Suprapubic skin (tissue), 4 donors: ENCODE measurements at regions not wholly inside any gene's neighbourhood (a gene's known extent, or its start where the extent isn't known, plus 50 kb on each side); places are given as distances from the start of the nearest gene placed in this dataset.

Experiments
- DNase-seq, 2 donors: peaks; one replicate each; pipeline ENCODE4 v3.0.0-alpha.2; 2019; ENCODE audit warnings: low spot score in 2 of 2
- H3K27ac ChIP-seq: fragments of 200-600 bp; sonication (generic); one replicate; pipeline ENCODE4 v1.5.1; 2019
- H3K27me3 ChIP-seq: fragments of 200-600 bp; sonication (generic); one replicate; pipeline ENCODE4 v1.5.1; 2019
- H3K36me3 ChIP-seq: fragments of 200-600 bp; sonication (generic); one replicate; pipeline ENCODE4 v1.5.1; 2019
- H3K4me1 ChIP-seq: fragments of 200-600 bp; sonication (generic); one replicate; pipeline ENCODE4 v1.5.1; 2019
- H3K4me3 ChIP-seq: fragments of 200-600 bp; sonication (generic); one replicate; pipeline ENCODE4 v1.5.1; 2019; ENCODE audit warnings: mild to moderate bottlenecking
- H3K9me3 ChIP-seq: fragments of 200-600 bp; sonication (generic); one replicate; pipeline ENCODE4 v1.5.1; 2019
- EP300 ChIP-seq: sonication (generic); formaldehyde crosslinking; IDR thresholded peaks from one replicate; pipeline ENCODE4 v1.6.1; 2017; ENCODE audit warnings: antibody characterized with exemption
- POLR2A ChIP-seq, 2 donors: fragments of 450-650 bp; IDR thresholded peaks; one replicate each; pipeline ENCODE4 v1.6.1; 2017; ENCODE audit warnings: antibody characterized with exemption in 2 of 2, mild to moderate bottlenecking in 2 of 2, moderate library complexity in 2 of 2
- POLR2AphosphoS5 ChIP-seq, 3 donors: sonication (generic); formaldehyde crosslinking; IDR thresholded peaks; one replicate each; pipeline ENCODE4 v1.6.1; 2017; ENCODE audit warnings: antibody characterized with exemption in 3 of 3
- WGBS: methylation state at CpG from one replicate; pipeline ENCODE4 v1.1.5; 2018; 5-methylcytosine and 5-hydroxymethylcytosine counted together
- TF ChIP-seq, protein P1 (sequence below), 2 donors: fragments of 200-600 bp in 1 of 2; fragments of 450-650 bp in 1 of 2; sonication (generic) in 1 of 2; IDR thresholded peaks; one replicate each; pipeline ENCODE4 v1.5.1; 2016 to 2019; ENCODE audit warnings: antibody characterized with exemption in 2 of 2, mild to moderate bottlenecking in 1 of 2, moderate library complexity in 1 of 2

DNA sequence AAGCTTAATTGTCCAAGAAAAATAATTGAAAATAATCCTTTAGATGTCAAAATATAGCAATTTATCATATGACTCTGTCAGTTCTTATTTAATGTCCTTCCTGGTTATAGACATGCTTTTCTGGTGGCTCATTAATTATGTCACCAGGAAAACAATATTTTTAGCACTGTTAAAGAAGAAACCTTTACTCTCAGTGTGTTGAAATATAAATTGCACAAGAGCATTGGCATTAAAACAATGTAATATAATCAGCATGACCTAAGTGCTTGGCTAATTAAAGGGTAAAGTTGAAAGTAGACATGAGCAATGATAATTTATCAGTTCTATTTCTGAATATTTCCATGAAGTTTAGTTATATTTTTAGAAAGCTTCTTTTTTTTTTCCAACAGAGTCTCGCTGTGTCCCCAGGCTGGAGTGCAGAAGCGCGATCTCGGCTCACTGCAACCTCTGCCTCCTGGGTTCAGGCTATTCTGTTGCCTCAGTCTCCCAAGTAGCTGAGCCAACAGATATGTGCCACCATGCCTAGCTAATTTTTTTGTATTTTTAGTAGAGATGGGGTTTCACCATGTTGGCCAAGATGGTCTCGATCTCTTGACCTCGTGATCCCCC lies 232.3 kb downstream of the JRKL start:
- Histone ChIP-seq H3K27me3 (no peaks in the 10 kb centered on the region), H3K9me3 (peaks cover 5% of the 10 kb centered on the region), H3K27ac (no peak overlapping the region), H3K4me3 (no peak overlapping the region), H3K36me3 (no peaks in the 10 kb centered on the region), H3K4me1 (no peaks in the 10 kb centered on the region)
- TF ChIP-seq EP300 (no peak), POLR2A (IDR thresholded peaks at IDR 0.05) (no peak), POLR2AphosphoS5 (IDR thresholded peaks at IDR 0.05) (no peak)
- TF ChIP-seq, protein P1, sequence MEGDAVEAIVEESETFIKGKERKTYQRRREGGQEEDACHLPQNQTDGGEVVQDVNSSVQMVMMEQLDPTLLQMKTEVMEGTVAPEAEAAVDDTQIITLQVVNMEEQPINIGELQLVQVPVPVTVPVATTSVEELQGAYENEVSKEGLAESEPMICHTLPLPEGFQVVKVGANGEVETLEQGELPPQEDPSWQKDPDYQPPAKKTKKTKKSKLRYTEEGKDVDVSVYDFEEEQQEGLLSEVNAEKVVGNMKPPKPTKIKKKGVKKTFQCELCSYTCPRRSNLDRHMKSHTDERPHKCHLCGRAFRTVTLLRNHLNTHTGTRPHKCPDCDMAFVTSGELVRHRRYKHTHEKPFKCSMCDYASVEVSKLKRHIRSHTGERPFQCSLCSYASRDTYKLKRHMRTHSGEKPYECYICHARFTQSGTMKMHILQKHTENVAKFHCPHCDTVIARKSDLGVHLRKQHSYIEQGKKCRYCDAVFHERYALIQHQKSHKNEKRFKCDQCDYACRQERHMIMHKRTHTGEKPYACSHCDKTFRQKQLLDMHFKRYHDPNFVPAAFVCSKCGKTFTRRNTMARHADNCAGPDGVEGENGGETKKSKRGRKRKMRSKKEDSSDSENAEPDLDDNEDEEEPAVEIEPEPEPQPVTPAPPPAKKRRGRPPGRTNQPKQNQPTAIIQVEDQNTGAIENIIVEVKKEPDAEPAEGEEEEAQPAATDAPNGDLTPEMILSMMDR (IDR thresholded peaks at IDR 0.05): no peak
- DNase-seq: no peak
- WGBS: 91% methylated on average over 6 of the region's 6 CpGs

DNA sequence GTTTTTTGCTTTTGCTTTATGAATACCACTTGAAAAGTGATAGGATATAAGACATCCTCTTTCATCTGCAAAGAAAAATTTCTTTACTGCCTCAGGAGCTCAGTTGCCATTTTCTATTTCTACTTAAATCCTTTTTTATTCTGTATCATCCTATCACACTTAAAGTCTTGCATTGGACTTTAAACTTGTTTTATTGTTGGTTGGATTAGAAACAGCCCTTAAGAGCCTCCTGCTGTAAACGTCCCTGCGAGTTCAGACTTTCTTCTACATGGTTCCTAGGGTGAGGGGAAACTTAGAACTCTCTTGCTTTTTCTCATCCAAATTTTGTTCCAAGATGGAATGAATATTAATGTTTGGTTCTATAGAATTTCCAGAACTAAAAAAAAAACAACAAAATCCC lies 234.3 kb downstream of the JRKL start:
- WGBS: 55% methylated on average over 2 of the region's 2 CpGs
- Histone ChIP-seq H3K4me1 (no peaks in the 10 kb centered on the region), H3K4me3 (no peak overlapping the region), H3K27ac (no peak overlapping the region), H3K27me3 (no peaks in the 10 kb centered on the region), H3K9me3 (peaks cover 5% of the 10 kb centered on the region), H3K36me3 (no peaks in the 10 kb centered on the region)
- DNase-seq: no peak
- TF ChIP-seq, protein P1 (IDR thresholded peaks at IDR 0.05): no peak
- no peak for TF ChIP-seq POLR2AphosphoS5 (IDR thresholded peaks at IDR 0.05)
- no peak for TF ChIP-seq EP300

DNA sequence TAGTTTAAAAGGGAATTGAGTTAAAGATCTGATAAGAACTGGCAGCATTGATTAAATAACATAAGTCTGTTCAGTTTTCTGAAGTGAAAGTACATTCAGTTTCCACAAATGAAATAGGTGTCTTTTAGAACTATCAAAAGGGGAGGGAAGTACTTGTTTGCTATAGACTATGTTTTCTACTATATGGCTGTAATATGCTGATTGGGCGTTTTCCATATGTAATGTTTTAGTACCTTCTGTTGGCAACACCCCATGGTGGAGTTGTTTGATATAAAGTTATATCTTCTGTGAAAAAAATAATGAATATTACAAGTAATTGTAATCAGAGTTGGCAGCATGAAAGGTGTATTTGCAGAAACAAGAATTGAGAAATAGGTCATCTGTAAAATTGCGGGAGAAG lies 237.6 kb downstream of the JRKL start:
- TF ChIP-seq EP300: no peak
- TF ChIP-seq POLR2A (IDR thresholded peaks at IDR 0.05): no peak
- TF ChIP-seq POLR2AphosphoS5 (IDR thresholded peaks at IDR 0.05): no peak
- TF ChIP-seq, protein P1 (IDR thresholded peaks at IDR 0.05): no peak
- peaks cover 5% of the 10 kb centered on the region for H3K9me3 ChIP-seq
- 83% methylated on average over 2 of the region's 2 CpGs for WGBS

DNA sequence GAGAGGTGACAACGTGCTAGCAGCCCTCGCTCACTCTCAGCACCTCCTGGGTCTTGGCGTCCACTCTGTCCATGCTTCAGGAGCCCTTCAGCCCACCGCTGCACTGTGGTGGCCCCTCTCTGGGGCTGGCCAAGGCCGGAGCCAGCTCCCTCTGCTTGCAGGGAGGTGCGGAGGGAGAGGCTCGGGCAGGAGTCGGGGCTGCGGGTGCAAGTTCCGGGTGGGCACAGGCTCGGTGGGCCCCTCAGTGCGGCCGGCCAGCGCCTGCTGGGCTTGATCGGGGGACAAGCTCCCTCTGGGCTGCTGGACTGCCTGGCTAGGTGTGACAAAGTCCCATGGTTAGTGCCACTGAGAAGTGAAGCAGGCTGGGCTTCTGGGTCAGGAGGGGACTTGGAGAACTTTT lies 245.8 kb downstream of the JRKL start:
- no peaks in the 10 kb centered on the region for H3K4me1 ChIP-seq
- H3K27me3 ChIP-seq: no peaks in the 10 kb centered on the region
- H3K27ac ChIP-seq: no peak overlapping the region
- no peak for DNase-seq
- no peaks in the 10 kb centered on the region for H3K9me3 ChIP-seq
- no peak overlapping the region for H3K4me3 ChIP-seq
- TF ChIP-seq, protein P1 (IDR thresholded peaks at IDR 0.05): no peak
- no peak for TF ChIP-seq POLR2AphosphoS5 (IDR thresholded peaks at IDR 0.05)
- no peak for TF ChIP-seq POLR2A (IDR thresholded peaks at IDR 0.05)
- no peak for TF ChIP-seq EP300
- WGBS: 98% methylated on average over 11 of the region's 15 CpGs
- H3K36me3 ChIP-seq: no peaks in the 10 kb centered on the region

More for the DNA sequence above, 237.6 kb downstream of the JRKL start:
- H3K27ac ChIP-seq: no peak overlapping the region
- no peak for DNase-seq
- H3K36me3 ChIP-seq: no peaks in the 10 kb centered on the region
- H3K4me3 ChIP-seq: no peak overlapping the region
- H3K4me1 ChIP-seq: no peaks in the 10 kb centered on the region
- H3K27me3 ChIP-seq: no peaks in the 10 kb centered on the region

DNA sequence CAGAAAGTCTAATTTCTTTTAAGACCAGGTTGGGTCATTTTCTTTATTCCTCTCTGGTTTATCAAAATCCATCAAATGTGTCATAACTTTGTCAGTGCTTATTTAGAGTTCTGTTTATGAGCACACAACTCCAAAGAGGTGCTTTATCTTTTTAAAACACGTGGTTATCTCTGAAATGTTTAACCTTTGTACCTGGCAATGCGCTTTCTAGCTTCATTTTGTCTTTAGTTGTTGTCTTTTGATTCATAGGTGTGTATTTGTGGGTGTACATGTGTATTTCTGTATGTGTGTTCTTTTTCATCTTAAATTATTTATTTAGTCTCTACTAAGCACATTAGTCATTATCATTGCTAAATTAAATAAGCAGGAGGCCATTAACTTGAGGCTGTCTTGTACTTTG lies 251.4 kb downstream of the JRKL start:
- WGBS: 65% methylated on average over 2 of the region's 2 CpGs
- no peaks in the 10 kb centered on the region for H3K27me3 ChIP-seq
- H3K27ac ChIP-seq: no peak overlapping the region
- TF ChIP-seq, protein P1 (IDR thresholded peaks at IDR 0.05): no peak
- no peak for TF ChIP-seq POLR2A (IDR thresholded peaks at IDR 0.05)
- TF ChIP-seq POLR2AphosphoS5 (IDR thresholded peaks at IDR 0.05): no peak
- TF ChIP-seq EP300: no peak
- no peaks in the 10 kb centered on the region for H3K9me3 ChIP-seq
- no peaks in the 10 kb centered on the region for H3K36me3 ChIP-seq
- no peak for DNase-seq
- H3K4me1 ChIP-seq: no peaks in the 10 kb centered on the region
- no peak overlapping the region for H3K4me3 ChIP-seq
